HG03575 (cell line): ENCODE measurements at regions not wholly inside any gene's neighbourhood (a gene's known extent, or its start where the extent isn't known, plus 50 kb on each side); places are given as distances from the start of the nearest gene placed in this dataset.

Experiments
- ATAC-seq: cut with Tn5 transposase; IDR thresholded peaks from one replicate; pipeline ENCODE4 v1.9.1; 2021; ENCODE audit not compliant: unreplicated experiment, insufficient number of reproducible peaks, low FRiP score; ENCODE audit errors: extremely low read depth

DNA sequence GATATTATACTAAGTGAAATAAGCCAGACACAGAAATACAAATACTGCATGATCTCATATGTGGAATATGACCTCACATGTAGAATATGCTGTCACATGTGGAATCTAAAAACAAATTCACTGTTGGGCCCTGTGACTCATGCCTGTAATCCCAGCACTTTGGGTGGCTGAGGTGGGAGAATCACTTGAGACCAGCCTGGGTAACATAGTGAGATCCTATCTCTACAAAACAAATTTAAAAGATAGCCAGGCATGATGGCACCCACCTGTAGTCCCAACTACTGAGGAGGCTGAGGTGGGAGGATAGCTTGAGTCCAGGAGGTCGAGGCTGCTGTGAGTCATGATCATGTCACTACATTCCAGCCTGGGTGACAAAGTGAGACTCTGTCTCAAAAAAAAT is 160.3 kb downstream of the PTEN start:
- no peak for ATAC-seq

DNA sequence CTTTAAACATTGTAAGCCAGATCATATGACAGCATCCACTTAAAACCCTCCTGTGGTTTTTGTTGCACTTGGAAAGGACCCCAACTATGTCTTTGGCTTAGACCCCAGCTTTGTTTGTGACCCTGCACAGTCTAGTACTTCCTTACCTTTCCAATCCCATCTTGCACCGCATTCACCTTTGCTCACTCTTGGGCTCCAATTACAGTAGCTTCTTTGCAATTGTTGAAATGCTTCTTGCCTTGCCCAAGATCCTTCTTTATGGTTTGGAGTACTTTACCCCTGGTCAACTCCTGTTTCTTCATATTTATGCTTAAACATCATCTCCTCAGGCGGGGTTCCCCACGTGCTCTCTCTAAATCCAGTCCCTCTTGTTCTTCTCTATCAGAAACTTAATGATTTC is 162.6 kb downstream of the PTEN start:
- no peak for ATAC-seq

DNA sequence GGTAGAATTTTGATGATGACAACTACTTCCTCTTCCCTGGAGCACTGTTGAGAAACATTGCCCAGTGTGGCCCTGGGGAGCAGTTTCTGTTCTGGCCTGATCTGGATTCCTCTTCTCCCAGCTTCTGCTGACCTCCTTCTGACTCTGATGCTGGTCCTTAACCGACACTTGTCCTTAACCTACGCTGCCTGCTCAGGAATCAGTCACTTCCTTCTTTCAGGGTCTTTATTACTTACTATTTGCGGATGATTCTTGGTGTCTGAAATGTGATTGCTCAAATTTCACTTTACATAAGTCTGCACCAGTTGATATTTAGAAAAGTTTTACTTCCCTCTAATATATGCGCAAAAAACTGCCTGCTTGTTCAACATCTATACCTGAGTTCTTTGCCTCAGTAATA is 164.1 kb downstream of the PTEN start:
- no peak for ATAC-seq

DNA sequence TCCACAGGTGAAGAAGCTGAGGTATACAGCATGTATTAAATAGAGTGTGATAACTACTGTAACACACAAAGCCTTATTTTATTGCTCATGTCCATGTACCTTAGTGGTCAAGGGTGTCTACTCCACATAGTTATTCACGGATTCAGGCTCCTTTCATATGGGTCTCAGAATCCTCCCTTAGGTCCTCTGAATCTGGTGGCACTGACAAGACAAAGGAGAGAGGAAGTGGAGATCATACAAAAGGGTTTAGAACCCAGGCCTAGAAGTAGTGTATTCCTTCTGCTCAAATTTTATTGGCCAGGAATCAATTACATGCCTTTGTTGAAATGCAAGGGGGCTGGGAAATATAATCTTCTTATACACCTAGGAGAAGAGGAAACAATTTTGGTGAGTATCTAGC is 164.6 kb downstream of the PTEN start:
- no peak for ATAC-seq

DNA sequence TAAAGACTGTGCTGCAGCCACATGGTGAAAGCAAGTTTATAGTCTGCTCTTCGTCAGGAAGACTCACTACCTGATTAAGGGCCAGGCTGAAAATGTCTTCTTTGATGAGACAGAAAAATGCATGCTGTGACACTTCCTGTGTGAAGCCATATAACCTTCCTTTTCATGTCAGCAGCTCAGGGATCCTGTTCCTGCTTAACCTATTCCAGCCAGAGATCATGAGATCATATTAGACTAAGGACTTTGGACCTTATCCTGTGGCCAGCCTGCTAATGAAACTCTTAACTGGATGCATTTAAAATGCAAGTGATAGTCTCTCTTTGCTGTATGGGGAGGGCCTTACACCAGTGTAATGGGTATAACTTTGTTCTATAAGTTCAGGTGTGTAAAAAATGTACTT is 165.2 kb downstream of the PTEN start:
- no peak for ATAC-seq

DNA sequence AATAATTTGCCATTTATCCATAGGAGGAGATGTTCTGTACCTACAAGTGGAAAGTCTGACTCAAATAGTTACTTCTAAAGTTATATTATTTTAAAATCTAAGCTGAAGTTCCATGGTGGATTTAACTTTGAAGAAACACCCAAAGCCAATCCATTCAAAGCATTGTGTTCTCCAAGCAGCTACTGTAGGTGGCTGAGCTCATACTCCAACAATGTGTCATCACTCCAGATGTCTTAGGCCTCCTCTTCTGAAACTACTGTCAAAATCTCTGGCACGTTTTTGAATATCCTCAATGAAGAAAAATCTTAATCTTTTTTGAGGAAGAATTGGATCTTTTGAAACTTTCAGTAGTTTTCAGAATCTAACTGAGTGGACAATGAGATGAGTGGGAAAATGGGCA is 169.1 kb downstream of the PTEN start:
- ATAC-seq, result no peak

- ATAC-seq, result no peak
Measured at GRCh38 chr10:88033385-88033784, 170.0 kb downstream of the PTEN start.

- ATAC-seq, result no peak
Measured at GRCh38 chr10:88033793-88034192, 170.4 kb downstream of the PTEN start.

DNA sequence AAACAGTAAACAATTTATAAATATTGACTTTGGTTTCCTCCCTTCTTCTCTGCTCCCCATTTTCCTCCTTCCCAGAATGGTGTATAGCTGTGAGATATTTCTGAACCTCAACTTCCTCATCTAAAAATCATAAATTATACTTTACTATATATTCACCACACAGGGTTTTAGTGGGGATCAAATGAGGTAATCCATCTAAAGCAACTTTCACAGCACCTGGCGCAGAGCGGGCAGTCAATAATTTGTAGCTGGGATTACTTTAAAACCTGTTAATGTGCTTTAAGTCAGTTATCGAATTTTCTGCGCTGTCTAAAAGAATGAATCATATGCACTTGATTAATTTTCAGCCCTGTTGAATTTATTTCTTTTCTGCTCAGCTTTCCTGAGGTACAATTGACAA is 172.7 kb downstream of the PTEN start:
- ATAC-seq, result no peak

GRCh38 chr10:88037623-88038022 is 174.2 kb downstream of the PTEN start:
- no peak for ATAC-seq

DNA sequence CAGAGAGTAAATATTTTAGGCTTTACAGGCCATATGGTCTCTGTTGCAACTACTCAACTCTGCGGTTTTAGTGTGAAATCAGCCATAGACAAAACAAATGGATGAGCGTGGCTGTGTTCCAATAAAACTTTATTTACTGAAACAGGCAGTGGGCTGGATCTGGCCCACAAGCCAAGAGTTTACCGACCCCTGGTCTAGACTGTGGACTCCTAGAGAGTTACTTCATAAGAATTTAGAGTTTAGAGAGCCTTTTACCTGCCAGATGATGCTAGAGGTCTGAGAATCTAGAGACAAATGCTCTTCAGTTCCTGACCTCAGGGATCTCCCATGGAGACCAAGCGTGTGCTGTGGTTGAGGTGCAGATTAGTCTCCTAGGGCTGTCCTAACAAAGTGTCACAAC is 174.8 kb downstream of the PTEN start:
- no peak for ATAC-seq

DNA sequence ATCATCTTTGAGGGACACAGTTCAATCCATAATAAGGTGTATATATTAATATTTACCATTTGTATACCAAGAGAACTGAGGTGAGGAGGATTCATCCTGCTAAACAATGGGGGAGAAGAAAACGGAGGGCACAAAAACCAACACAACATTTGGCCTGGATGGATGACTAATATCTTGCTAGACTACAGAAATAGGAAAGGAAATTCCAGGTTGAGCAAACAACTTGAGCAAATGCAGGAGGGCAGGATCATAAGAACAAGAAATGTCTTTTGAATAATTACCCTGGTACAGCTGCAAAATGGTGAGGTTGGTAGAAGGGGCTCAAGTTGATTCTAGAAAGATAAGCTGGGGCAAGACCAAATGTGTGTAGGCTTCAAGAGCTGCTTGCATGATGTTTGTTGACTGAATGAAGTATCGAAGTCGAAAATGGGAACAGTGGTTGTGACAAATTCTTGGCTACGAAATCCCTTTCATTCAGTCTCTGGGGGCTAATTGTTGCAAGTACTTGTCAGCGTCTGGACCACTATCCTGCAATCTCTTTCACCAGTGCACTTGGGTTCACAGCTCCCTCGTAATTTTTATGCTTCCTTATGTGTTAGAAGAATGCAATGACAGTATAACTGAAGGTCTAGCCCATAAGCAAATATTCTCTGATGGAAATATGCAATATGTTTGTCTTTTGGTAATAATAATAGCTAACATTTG is 176.2 kb downstream of the PTEN start:
- ATAC-seq, result no peak

DNA sequence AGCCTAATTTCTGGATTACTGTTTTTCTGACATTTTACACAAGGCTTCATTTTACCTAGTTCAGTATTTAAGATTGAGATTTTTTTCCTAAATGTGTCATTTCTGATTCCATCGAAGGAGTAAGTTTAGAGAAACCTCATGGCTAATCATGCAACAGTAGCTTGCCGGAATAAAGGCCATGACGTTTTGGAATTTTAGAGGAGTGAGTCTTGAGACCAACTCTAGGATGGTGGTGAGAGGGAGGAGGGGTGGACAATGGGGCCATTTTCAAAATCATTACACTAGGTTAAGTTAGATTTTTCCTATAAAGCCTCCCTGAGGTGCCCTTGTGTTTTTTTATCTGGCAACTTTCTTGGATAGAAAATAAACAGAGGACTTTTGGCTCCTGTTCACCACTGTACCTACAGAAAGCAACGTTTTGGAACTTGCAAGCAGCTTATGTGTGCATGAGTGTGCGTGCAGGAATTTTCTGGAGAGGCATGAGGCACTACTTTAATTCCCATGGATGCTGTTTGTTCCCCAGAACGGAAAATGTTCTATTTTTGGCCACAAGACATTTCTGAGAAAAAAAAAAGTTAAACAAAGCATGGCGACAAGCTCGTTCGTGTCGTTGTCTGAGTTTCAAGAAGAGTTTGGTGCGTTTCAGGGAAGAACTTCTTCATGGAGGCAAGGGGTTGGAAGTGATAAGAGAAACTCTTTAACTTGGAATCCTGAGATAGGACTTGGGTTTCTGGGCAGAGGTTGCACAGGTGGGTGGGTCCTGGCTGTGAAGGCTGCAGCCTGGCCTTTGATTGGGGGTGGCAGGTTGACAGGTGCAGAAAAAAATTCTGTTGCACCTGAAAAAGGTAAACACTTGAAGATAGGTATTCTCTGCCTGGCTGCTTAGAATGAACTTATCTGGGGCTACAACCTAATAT is 178.1 kb downstream of the PTEN start:
- ATAC-seq, result no peak

- no peak for ATAC-seq
Measured at GRCh38 chr10:88042160-88043100, 179.0 kb downstream of the PTEN start.

GRCh38 chr10:88045096-88045495 is 181.7 kb downstream of the PTEN start:
- ATAC-seq, result no peak

DNA sequence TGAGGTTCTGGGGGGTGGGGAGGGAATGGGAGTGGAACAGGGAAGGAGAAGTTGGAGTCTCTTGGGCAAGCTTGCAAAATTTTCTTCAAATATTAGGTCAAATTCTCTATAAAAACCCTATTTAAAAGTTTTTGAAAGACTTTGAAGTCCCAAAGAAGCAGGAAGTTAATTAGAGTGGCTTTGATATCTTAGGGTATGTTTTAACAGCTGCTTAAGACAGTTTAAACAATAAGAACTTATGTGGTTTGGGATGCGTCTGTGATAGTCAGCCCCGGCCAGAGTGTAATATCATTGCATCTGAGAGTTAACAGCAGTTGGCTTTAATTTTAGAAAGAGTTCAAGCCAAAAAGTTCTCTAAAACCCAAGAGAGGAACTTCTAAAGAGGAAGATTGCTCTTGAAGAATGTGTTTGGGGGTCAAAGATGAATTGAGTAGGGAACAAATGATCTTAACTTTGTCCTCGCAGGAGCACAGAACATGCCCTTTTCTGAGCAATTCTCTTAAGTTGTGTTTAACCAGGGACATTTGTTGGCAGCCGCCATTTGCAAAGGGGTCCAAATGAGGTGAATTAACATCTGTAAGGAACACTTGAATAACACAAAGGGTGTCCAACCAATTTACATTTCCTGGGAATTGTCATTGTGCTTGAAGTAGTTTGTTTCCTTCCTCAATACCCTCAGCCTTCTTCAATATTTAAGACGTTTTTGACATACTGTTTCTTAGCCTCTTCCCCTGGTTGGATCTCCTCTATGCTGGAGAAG is 182.4 kb downstream of the PTEN start:
- no peak for ATAC-seq

DNA sequence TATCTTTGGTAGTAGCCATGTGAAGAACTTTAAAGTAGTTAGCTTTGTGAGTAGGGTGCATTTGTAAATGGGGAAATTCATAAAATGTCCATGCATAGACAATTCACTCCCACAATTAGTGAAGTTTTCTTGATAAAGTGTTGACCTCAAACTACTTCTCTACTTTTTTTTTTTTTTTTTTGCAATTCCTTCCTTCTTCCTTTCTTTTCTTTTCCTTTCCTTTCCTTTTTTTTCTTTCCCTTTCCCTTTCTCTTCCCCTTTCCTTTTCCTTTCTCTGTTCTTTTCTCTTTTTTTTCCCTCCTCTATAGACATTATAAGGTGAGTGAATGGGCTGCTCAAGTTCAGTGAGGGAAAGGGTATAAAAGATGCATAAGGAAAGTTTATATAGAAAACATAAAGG is 184.2 kb downstream of the PTEN start:
- ATAC-seq, result no peak

DNA sequence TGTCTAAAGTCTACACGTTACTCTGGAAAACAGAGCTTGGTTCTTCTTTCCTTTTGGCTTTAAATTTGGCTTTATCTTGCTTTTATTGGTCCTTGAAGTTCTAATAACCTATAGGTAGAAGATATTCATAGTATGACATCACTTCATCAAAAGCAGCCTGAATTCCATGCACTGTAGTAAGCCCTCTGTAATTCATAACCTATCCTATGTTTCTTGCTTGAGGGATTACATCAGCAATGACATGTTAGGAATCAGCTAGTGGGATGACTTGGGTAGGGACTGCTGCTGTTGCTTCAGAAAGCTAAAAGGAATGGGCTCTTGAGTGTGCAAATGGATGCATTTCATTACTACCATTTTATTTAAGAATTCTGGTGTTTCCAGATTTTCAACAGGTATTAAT is 184.9 kb downstream of the PTEN start:
- no peak for ATAC-seq

DNA sequence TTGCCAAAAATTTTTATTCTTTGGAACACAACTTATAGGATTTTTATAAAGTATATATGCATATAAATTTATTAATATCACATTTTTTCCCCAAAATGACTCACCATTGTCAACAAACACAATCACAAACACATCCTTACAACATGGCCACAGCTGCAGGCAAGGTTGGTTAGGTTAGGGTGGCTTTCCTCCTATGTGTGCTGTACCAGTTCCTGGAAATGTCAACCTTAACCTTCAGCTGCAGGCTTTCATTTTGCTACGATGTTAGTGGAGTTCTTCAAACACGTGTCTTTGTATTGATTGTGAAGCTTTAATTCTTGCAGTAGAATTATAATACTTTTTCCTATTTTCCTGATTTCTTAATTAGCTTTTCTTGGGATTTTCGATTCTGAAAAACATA is 185.8 kb downstream of the PTEN start:
- ATAC-seq, result no peak
